GM18526 (cell line): ENCODE measurements at regions not wholly inside any gene's neighbourhood (a gene's known extent, or its start where the extent isn't known, plus 50 kb on each side); places are given as distances from the start of the nearest gene placed in this dataset.

Experiments used
- POLR2A ChIP-seq: IDR thresholded peaks from 3 replicates; pipeline ENCODE4 v1.6.1; 2011; ENCODE audit not compliant: insufficient read length; ENCODE audit errors: extremely low read depth

- TF ChIP-seq POLR2A, result no peak
Measured at GRCh38 chr17:34164837-34165236, 90.2 kb upstream of the CCL2 start.

DNA sequence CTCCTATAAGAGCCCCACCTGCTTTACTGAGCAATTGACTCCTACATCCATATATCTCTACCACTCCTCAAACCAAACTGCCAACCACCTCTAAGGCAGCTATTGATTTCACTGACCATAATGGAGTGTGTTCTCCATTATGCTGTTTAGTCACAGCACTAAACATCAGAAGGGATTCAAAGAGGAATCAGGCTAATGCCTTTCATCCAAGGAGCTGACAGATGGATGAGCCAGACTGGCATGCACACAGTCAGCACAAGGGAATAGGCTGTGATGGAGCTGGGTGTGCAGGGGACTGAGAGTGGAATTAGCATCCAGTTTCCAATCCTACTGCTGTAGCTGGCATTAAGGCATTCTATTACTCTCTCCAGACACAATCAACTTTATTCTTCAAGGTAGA lies 88.7 kb upstream of the CCL2 start:
- no peak for TF ChIP-seq POLR2A

DNA sequence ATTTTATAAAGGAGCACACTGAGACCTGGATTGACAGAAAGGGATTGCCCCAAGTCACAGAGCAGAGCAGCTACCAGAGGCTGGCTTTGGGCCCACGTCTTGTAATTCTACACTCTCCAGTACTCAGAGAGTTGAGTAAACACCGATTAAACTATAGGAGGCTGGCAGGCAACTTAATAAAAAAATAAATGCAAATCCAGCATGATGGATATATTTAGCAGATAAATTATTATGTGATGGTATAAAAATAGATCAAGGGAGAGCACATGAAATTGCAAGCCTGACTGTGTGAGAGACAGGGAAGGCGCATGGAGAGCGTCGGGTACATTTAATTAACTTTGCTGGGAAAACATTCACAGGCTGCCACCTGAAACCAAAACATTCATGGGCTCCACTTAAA lies 87.7 kb upstream of the CCL2 start:
- TF ChIP-seq POLR2A, result no peak

DNA sequence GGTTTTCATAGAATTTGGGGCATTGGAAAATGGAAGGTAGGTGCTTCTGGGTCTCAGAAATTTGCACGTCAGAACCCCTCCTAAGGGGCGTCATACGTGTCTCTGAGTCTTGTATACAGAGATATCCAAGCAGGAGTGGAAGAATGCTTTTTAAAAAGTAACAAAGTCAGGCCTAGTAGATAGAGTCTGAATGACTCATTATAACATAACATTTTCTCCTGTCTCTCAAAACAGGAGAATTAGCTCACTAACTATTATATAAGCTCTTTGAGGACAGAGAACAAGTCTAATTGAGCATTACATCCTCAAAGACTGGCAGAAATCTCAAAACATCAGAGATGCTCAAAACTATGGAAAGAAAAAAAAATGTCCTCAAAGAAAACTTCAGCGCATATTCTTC lies 86.1 kb upstream of the CCL2 start:
- TF ChIP-seq POLR2A, result no peak

DNA sequence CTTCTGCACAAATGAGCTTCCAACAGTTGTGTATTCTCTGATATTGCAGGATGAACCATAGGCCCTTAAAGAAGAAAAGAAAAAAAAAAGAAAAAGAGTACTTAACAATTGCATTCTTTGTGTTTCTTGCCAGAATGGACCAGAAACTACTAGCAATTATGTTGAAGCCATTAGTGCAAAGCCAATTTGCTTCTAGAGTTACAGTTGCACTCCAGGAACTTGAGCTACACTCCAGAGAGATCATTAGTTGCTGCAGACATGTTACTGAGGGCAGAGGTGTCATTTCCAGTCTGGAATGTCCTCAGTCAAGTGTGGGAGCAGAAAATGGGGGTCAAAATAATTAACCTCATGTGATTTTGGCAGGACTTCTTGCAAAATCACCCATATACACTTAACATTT lies 85.6 kb upstream of the CCL2 start:
- no peak for TF ChIP-seq POLR2A

DNA sequence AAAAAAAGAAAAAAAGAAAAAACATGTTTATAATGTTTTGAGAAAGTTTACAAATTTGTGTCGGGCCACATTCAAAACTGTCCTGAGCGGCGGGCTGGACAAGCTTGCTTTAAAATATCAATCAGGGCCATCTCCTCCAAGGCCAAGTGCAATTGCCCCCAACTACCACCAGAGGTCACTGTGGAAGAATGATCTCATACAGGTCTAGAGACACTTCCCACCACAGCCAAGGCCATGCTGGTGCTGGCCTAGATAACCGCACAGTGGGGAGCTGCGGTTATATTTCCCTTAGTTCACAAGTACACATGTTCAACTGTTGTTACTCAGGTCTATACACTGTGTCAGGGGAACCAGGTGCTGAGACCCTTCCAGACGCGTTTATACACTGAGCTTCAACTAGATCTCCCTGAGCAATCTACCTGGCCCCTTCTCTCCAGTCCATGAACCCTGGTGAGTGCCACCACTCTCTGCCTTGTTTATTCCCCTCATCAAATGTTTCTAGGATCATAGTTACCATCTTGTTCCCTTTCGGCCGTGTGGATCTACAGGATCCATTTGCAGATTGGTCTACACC lies 83.8 kb upstream of the CCL2 start:
- TF ChIP-seq POLR2A, result no peak

DNA sequence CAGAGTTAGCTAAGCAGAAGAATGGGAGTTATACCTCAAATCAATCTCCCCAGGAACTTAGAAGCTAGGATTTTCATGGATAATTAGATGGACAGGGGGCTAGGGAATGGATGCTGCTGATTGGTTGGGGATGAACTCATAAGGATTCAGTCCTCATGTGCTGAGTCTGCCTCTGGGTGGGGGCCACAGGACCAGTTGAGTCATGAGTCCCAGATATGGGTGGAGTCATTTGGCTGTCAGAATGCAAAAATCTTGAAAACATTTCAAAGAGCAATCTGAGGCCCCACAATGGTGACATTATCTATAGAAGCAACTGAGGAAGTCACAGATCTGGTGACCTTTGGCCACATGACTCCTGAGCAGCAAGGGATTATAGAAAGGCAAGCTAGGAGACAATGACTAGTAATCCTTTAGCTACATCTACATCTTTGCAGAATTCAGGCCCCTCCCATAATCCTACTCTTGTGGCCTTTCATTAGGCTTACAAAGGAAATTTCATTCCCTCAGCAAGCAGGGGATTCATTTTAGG lies 82.6 kb upstream of the CCL2 start:
- no peak for TF ChIP-seq POLR2A

DNA sequence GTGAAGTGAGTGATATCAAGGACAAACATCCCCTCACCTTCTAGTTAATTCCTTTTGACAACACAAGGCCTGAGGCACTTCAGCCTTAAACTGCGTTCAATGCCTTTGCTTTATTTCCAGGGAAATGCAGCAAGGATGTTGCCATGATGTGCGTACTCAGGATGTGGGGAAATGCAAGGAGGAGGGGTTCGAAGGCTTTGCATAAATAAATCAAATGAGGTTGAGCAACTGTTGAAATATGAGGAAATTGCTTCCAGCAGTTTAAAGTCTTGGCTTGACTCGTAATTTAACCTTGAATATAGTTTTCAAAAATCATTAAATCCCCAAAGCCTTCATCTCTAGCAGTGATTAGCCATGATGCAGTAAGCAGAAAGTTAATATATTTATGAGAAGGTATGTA lies 81.8 kb upstream of the CCL2 start:
- TF ChIP-seq POLR2A, result no peak

- no peak for TF ChIP-seq POLR2A
Measured at GRCh38 chr17:34174496-34174895, 80.6 kb upstream of the CCL2 start.

- TF ChIP-seq POLR2A, result no peak
Measured at GRCh38 chr17:34176440-34176839, 78.6 kb upstream of the CCL2 start.

DNA sequence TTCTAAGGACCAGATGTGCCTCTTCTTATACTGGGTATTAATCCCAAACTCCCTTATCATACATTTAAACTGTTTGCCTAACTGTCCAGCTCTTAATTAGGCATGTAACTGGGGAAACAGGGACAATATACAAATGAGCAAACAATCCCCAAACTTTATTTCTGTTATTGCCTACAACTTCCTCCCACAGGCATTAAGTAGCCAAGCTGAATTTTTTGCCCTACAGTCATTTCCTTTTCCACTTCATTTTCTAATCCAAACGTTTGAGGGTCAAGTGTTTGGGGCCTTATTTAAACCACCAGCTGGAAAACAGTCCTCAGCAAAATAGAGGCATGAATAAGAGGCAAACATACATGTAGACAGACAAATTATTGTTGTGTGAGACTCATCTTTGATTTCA lies 77.4 kb upstream of the CCL2 start:
- no peak for TF ChIP-seq POLR2A

- TF ChIP-seq POLR2A, result no peak
Measured at GRCh38 chr17:34178092-34178491, 77.0 kb upstream of the CCL2 start.

- TF ChIP-seq POLR2A, result no peak
Measured at GRCh38 chr17:34182036-34182803, 72.9 kb upstream of the CCL2 start.

- no peak for TF ChIP-seq POLR2A
Measured at GRCh38 chr17:34195987-34196386, 59.1 kb upstream of the CCL2 start.

DNA sequence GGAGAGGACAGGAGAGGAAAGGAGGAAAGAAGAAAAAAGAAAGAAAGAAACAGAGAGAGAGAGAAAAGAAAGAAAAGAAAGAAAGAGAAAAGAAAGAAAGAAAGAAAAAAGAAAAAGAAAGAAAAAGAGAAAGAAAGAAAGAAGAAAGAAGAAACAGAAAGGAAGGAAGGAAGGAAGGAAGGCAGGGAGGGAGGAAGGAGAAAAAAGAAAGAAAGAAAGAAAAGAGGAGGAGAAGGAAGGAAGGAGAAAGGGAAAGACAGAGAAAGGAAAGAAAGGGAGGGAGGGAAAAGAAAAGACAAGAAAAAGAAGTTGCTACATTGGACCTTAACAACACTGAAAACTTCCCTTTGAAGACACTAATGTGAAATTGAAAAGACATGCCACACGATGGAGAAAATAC lies 56.6 kb upstream of the CCL2 start:
- TF ChIP-seq POLR2A, result no peak

- no peak for TF ChIP-seq POLR2A
Measured at GRCh38 chr17:34199454-34199853, 55.6 kb upstream of the CCL2 start.
